ENCODE measurements at regions not wholly inside any gene's neighbourhood (a gene's known extent, or its start where the extent isn't known, plus 50 kb on each side); places are given as distances from the start of the nearest gene placed in this dataset.

- DNase-seq: no peak
- Mint-ChIP-seq H3K4me1 (no peaks in the 10 kb centered on the region), H3K9me3 (peaks cover 0 to 6% (median 5%) of the 10 kb centered on the region in 7 donors), H3K27me3 (ENCODE audit: low read depth in 3 of 3) (peaks cover 0 to 2% (median 0%) of the 10 kb centered on the region in 3 donors), H3K4me3 (no peak overlapping the region), H3K27ac (no peak overlapping the region), H3K36me3 (no peaks in the 10 kb centered on the region)
- H3K9me3 ChIP-seq (replicated peaks in 1 of 2; ENCODE audit: control insufficient read depth in 1 of 2, insufficient read depth in 1 of 2, low read length in 2 of 2): peaks cover 10 to 12% of the 10 kb centered on the region in 2 donors
- TF ChIP-seq CTCF (IDR thresholded peaks at IDR 0.05): no peak
- no peaks in the 10 kb centered on the region for H3K4me1 ChIP-seq (ENCODE audit: control insufficient read depth in 1 of 2, insufficient read depth in 2 of 2, low read length in 2 of 2)
- no peaks in the 10 kb centered on the region for H3K79me2 ChIP-seq (ENCODE audit: insufficient read depth, low read length)
- no peaks in the 10 kb centered on the region for H3K27me3 ChIP-seq (ENCODE audit: control insufficient read depth in 2 of 2, insufficient read depth in 2 of 2, low read length in 2 of 2)
- H2AFZ ChIP-seq (ENCODE audit: insufficient read depth, low read depth, low read length, poor library complexity, severe bottlenecking): no peak overlapping the region
- no CpG with 5 or more reads among the region's 3 CpGs for WGBS (ENCODE audit: insufficient coverage)
- no peak overlapping the region for H3K4me2 ChIP-seq (replicated peaks; ENCODE audit: extremely low read depth, low read length, poor library complexity, severe bottlenecking)
- H3K36me3 ChIP-seq (replicated peaks in 1 of 2; ENCODE audit: control insufficient read depth in 1 of 2, insufficient read depth in 2 of 2, low read length in 2 of 2): no peaks in the 10 kb centered on the region
- intact Hi-C loops (cut with micrococcal nuclease): no loop called here
- no peak overlapping the region for H3K9ac ChIP-seq (ENCODE audit: insufficient read depth, low read length, poor library complexity, severe bottlenecking)
- no peak overlapping the region for H3K4me3 ChIP-seq (replicated peaks in 1 of 3; ENCODE audit: low read depth in 2 of 3, low read length in 3 of 3)
- H3K27ac ChIP-seq (ENCODE audit: low read depth in 1 of 2, low read length in 2 of 2): no peak overlapping the region
- H4K20me1 ChIP-seq (ENCODE audit: insufficient read depth, low read length): no peaks in the 10 kb centered on the region
Measured at GRCh38 chr5:153084511-153084910, 406.0 kb upstream of the GRIA1 start.

- Mint-ChIP-seq H3K4me3 (no peak overlapping the region), H3K27ac (no peak overlapping the region), H3K9me3 (peaks cover 0 to 6% (median 4%) of the 10 kb centered on the region in 7 donors), H3K27me3 (ENCODE audit: low read depth in 3 of 3) (no peaks in the 10 kb centered on the region), H3K36me3 (no peaks in the 10 kb centered on the region), H3K4me1 (no peaks in the 10 kb centered on the region)
- WGBS (ENCODE audit: insufficient coverage): 57% methylated on average over 1 of the region's 2 CpGs
- Histone ChIP-seq H2AFZ (ENCODE audit: insufficient read depth, low read depth, low read length, poor library complexity, severe bottlenecking) (no peak overlapping the region), H3K4me2 (replicated peaks; ENCODE audit: extremely low read depth, low read length, poor library complexity, severe bottlenecking) (no peak overlapping the region), H3K4me1 (ENCODE audit: control insufficient read depth in 1 of 2, insufficient read depth in 2 of 2, low read length in 2 of 2) (no peaks in the 10 kb centered on the region), H3K27ac (ENCODE audit: low read depth in 1 of 2, low read length in 2 of 2) (no peak overlapping the region), H3K9me3 (replicated peaks in 1 of 2; ENCODE audit: control insufficient read depth in 1 of 2, insufficient read depth in 1 of 2, low read length in 2 of 2) (peaks cover 4% of the 10 kb centered on the region in 2 donors), H3K79me2 (ENCODE audit: insufficient read depth, low read length) (no peaks in the 10 kb centered on the region), H3K27me3 (ENCODE audit: control insufficient read depth in 2 of 2, insufficient read depth in 2 of 2, low read length in 2 of 2) (no peaks in the 10 kb centered on the region), H3K4me3 (replicated peaks in 1 of 3; ENCODE audit: low read depth in 2 of 3, low read length in 3 of 3) (no peak overlapping the region), H4K20me1 (ENCODE audit: insufficient read depth, low read length) (no peaks in the 10 kb centered on the region), H3K9ac (ENCODE audit: insufficient read depth, low read length, poor library complexity, severe bottlenecking) (no peak overlapping the region), H3K36me3 (replicated peaks in 1 of 2; ENCODE audit: control insufficient read depth in 1 of 2, insufficient read depth in 2 of 2, low read length in 2 of 2) (no peaks in the 10 kb centered on the region)
- intact Hi-C loops (cut with micrococcal nuclease): no loop called here
- TF ChIP-seq CTCF (IDR thresholded peaks at IDR 0.05): no peak
- no peak for DNase-seq
Measured at GRCh38 chr5:153086486-153086885, 404.0 kb upstream of the GRIA1 start.
